GM23248 (cell line): ENCODE measurements at regions not wholly inside any gene's neighbourhood (a gene's known extent, or its start where the extent isn't known, plus 50 kb on each side); places are given as distances from the start of the nearest gene placed in this dataset.

Experiments
- DNase-seq: peaks from one replicate; pipeline ENCODE4 v3.0.0-alpha.2; 2015
- H2AFZ ChIP-seq: fragments of 200-600 bp; sonication (generic); 2 replicates; pipeline ENCODE4 v1.6.1; 2016; ENCODE audit warnings: antibody characterized with exemption
- H3F3A ChIP-seq: fragments of 200-600 bp; sonication (generic); 2 replicates; pipeline ENCODE4 v1.6.1; 2016; ENCODE audit warnings: mild to moderate bottlenecking, antibody characterized with exemption, mixed run types; ENCODE audit not compliant: insufficient read depth
- H3K27ac ChIP-seq: fragments of 200-600 bp; sonication (generic); 2 replicates; pipeline ENCODE4 v1.5.1; 2016; ENCODE audit warnings: mild to moderate bottlenecking
- H3K27me3 ChIP-seq: fragments of 200-600 bp; sonication (generic); replicated peaks from 2 replicates; pipeline ENCODE4 v1.6.1; 2016; ENCODE audit warnings: mild to moderate bottlenecking; ENCODE audit not compliant: insufficient read depth
- H3K36me3 ChIP-seq: fragments of 200-600 bp; sonication (generic); 2 replicates; pipeline ENCODE4 v1.6.1; 2016; ENCODE audit warnings: low read depth, mild to moderate bottlenecking
- H3K4me1 ChIP-seq: fragments of 200-600 bp; sonication (generic); 2 replicates; pipeline ENCODE4 v1.6.1; 2016; ENCODE audit warnings: mild to moderate bottlenecking; ENCODE audit not compliant: insufficient read depth
- H3K4me2 ChIP-seq: fragments of 200-600 bp; sonication (generic); one replicate; pipeline ENCODE4 v1.6.1; 2016; ENCODE audit warnings: mild to moderate bottlenecking; ENCODE audit not compliant: unreplicated experiment
- H3K4me3 ChIP-seq: fragments of 200-600 bp; sonication (generic); 2 replicates; pipeline ENCODE4 v1.5.1; 2016; ENCODE audit warnings: mild to moderate bottlenecking
- H3K79me2 ChIP-seq: fragments of 200-600 bp; sonication (generic); 2 replicates; pipeline ENCODE4 v1.6.1; 2016; ENCODE audit warnings: mild to moderate bottlenecking; ENCODE audit not compliant: insufficient read depth
- H3K9ac ChIP-seq: fragments of 200-600 bp; sonication (generic); 2 replicates; pipeline ENCODE4 v1.6.1; 2016; ENCODE audit warnings: mild to moderate bottlenecking
- H3K9me2 ChIP-seq: fragments of 200-600 bp; sonication (generic); 2 replicates; pipeline ENCODE4 v1.6.1; 2016; ENCODE audit warnings: mixed run types, mild to moderate bottlenecking, moderate library complexity; ENCODE audit not compliant: insufficient read depth
- H3K9me3 ChIP-seq: fragments of 200-600 bp; sonication (generic); one replicate; pipeline ENCODE4 v1.6.1; 2017; ENCODE audit warnings: low read depth
- H4K20me1 ChIP-seq: fragments of 200-600 bp; sonication (generic); 2 replicates; pipeline ENCODE4 v1.6.0; 2016; ENCODE audit not compliant: insufficient read depth
- EZH2 ChIP-seq: fragments of 200-600 bp; sonication (generic); IDR thresholded peaks from 2 replicates; pipeline ENCODE4 v1.6.1; 2018; ENCODE audit warnings: antibody characterized with exemption, mild to moderate bottlenecking; ENCODE audit not compliant: insufficient read depth, poor library complexity, severe bottlenecking
- EZH2phosphoT487 ChIP-seq: fragments of 200-600 bp; sonication (generic); IDR thresholded peaks from 2 replicates; pipeline ENCODE4 v1.6.1; 2018; ENCODE audit warnings: antibody characterized with exemption, moderate library complexity, mild to moderate bottlenecking, low read depth; ENCODE audit not compliant: insufficient read depth
- WGBS, 2 experiments: methylation state at CpG; one replicate each; pipeline ENCODE4 v1.1.6; 2015 to 2017; ENCODE audit warnings: low lambda C conversion rate in 2 of 2, low coverage in 1 of 2; ENCODE audit errors: missing lambda C conversion rate in 2 of 2; 5-methylcytosine and 5-hydroxymethylcytosine counted together
- in situ Hi-C: fragments of 300-500 bp; cut with MboI; formaldehyde crosslinking; loops from 2 replicates; pipeline ENCODE4 v1.15.0; 2020

DNA sequence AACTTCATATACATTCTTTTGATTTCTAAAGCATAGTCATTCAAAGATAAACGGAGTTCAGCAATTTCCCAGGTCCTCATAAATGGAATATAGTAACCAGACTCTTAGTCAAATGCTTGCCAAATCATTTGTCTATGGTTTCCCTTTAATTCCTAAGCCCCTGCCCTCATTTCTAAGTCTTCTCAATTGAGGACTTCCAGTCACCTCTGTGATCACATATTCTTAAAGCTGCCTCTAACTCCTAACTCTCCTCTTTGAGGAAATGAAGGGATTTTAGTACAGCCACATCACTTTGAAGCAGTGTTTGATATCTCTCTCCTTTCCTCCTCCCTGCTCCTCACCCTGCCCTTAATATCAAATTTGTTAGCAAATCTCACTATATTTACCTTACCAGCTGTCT, 58.7 kb downstream of the PLEKHG1 start:
- Histone ChIP-seq H3K9me2 (no peaks in the 10 kb centered on the region), H3K27ac (no peak overlapping the region), H3F3A (no peaks in the 10 kb centered on the region), H3K4me3 (no peak overlapping the region), H2AFZ (no peak overlapping the region), H3K79me2 (no peaks in the 10 kb centered on the region), H3K4me2 (no peak overlapping the region), H3K9me3 (no peaks in the 10 kb centered on the region), H3K36me3 (no peaks in the 10 kb centered on the region), H3K4me1 (no peaks in the 10 kb centered on the region), H3K9ac (no peak overlapping the region), H3K27me3 (peaks cover 3% of the 10 kb centered on the region; the same call in 1 of the 2 replicates), H4K20me1 (no peaks in the 10 kb centered on the region)
- no peak for DNase-seq
- in situ Hi-C loops, result no loop called here
- 58 to 67% methylated on average over 1 of the region's 1 CpG for WGBS, 2 experiments
- TF ChIP-seq EZH2 (no peak), EZH2phosphoT487 (no peak)

DNA sequence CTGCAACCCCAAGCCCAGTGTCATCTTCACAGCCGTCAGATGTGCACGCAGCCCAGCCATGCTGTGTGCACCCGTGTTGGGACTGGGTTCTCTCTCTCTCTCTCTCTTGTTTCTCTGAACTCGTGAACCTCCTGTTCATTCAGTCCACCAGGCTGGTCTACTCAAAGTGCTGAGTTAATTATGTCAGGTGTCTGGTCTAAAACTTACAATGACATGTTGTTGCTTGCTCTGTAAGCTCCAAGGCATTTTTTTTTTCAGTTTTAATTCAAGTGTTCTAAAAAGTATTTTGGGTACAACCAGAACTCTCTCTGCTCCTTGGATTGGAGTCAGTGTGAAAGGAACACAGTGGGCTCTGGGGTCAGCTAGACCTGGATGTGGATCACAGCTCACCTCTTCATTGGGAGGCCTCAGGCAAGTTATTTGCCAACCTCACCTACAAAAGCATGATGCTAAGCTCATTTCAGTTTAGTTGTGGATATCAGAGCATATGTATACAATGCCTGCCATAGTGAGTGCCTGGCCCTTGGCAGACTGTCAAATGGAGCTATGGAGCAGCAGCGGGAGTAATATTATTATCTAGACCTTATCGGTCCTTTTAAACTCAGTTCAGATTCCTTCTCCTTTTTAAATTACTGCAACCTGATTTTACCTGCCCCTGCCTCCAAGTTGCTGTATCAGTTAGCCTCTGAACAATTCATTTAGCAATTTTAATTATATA, 59.5 kb downstream of the PLEKHG1 start:
- no peaks in the 10 kb centered on the region for H3K4me1 ChIP-seq
- H3K79me2 ChIP-seq, result no peaks in the 10 kb centered on the region
- peaks cover 3% of the 10 kb centered on the region; the same call in 1 of the 2 replicates for H3K27me3 ChIP-seq
- no peaks in the 10 kb centered on the region for H3K9me2 ChIP-seq
- H3K4me2 ChIP-seq, result no peak overlapping the region
- no peak overlapping the region for H3K4me3 ChIP-seq
- no peaks in the 10 kb centered on the region for H3K36me3 ChIP-seq
- H3K9me3 ChIP-seq, result no peaks in the 10 kb centered on the region
- H2AFZ ChIP-seq, result no peak overlapping the region
- in situ Hi-C loops, result no loop called here
- no peak for DNase-seq
- TF ChIP-seq EZH2phosphoT487 (no peak), EZH2 (no peak)
- WGBS, 2 experiments, result 43 to 50% methylated on average over 5 to 6 of the region's 6 CpGs
- no peaks in the 10 kb centered on the region for H3F3A ChIP-seq
- no peak overlapping the region for H3K27ac ChIP-seq
- H4K20me1 ChIP-seq, result no peaks in the 10 kb centered on the region
- no peak overlapping the region for H3K9ac ChIP-seq

DNA sequence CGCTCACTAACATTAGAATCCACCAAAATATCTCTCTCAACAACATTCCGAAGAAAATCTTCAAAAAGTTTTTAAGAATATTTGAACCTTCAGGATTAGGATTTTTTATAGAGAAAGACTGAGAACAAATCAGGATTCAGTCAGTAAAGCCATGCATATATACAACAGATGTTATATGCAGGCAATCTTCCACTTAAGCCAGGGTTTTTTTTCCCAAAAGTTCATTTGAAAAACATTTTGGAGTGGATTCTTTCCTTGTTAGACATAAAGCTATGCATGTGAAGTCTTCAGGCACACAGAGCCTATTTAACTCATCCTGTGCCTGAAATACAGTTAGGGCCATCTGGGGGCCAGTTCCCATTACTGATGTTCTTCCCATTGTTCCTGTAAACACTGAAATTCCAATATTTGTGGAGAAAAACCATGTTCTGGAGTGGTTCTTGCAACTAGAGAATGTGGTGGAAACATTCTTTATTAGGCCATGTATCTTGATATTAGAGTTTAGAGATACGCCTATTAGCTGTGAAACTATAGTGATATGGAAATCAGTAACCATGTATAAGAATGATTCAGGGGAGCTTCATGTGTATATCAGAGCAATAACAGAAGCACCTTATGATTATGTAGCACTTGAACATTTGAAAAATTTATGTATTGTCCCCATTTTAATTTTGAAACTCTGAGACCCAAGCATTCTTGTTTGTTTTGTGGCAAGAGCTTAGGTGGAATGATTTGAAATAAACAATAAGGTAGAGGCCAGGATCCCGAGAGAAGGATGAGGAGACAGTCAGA, 61.7 kb downstream of the PLEKHG1 start:
- H3K27ac ChIP-seq, result no peak overlapping the region
- H3K4me2 ChIP-seq, result no peak overlapping the region
- H3K36me3 ChIP-seq, result no peaks in the 10 kb centered on the region
- H3K4me1 ChIP-seq, result no peaks in the 10 kb centered on the region
- no peaks in the 10 kb centered on the region for H3K79me2 ChIP-seq
- H4K20me1 ChIP-seq, result no peaks in the 10 kb centered on the region
- DNase-seq, result no peak
- no peaks in the 10 kb centered on the region for H3K9me3 ChIP-seq
- no peaks in the 10 kb centered on the region for H3K9me2 ChIP-seq
- H3K27me3 ChIP-seq, result peaks cover 3% of the 10 kb centered on the region; the same call in 1 of the 2 replicates
- H3K4me3 ChIP-seq, result no peak overlapping the region
- H3K9ac ChIP-seq, result no peak overlapping the region
- in situ Hi-C loops, result no loop called here
- TF ChIP-seq EZH2 (no peak), EZH2phosphoT487 (no peak)
- H2AFZ ChIP-seq, result no peak overlapping the region
- no peaks in the 10 kb centered on the region for H3F3A ChIP-seq
- WGBS, 2 experiments, result 63 to 71% methylated on average over 4 of the region's 4 CpGs

DNA sequence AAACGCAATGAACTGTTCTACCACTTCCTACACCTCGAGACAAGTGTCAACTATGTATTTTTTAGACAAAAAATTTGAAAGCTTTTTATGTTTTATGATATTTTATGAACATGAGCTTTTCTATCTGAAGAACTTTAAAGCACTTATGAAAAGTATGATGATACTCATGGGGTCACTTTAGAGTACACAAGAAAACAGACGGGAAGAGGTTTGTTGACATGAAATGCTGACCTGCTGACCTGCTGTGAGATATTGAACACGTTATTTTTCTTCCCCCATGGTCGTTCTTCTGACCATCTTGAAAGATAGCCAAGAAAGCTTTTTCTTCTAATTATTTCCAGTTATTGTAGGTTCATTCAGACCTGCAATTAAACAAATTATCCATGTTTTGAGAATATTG, 63.1 kb downstream of the PLEKHG1 start:
- Histone ChIP-seq H3K4me3 (no peak overlapping the region), H3K36me3 (no peaks in the 10 kb centered on the region), H3F3A (no peaks in the 10 kb centered on the region), H4K20me1 (no peaks in the 10 kb centered on the region), H2AFZ (no peak overlapping the region), H3K9me2 (no peaks in the 10 kb centered on the region), H3K4me1 (no peaks in the 10 kb centered on the region), H3K79me2 (no peaks in the 10 kb centered on the region), H3K27ac (no peak overlapping the region), H3K27me3 (peaks cover 3% of the 10 kb centered on the region; the same call in 1 of the 2 replicates), H3K9ac (no peak overlapping the region), H3K9me3 (no peaks in the 10 kb centered on the region), H3K4me2 (no peak overlapping the region)
- DNase-seq, result no peak
- in situ Hi-C loops, result no loop called here
- WGBS, 2 experiments, result 43 to 47% methylated on average over 5 of the region's 5 CpGs
- TF ChIP-seq EZH2 (no peak), EZH2phosphoT487 (no peak)
